ENCODE measurements at regions not wholly inside any gene's neighbourhood (a gene's known extent, or its start where the extent isn't known, plus 50 kb on each side); places are given as distances from the start of the nearest gene placed in this dataset.
A peak's percentile ranks its signal among the peaks of the same experiment; 100 is the strongest.

DNA sequence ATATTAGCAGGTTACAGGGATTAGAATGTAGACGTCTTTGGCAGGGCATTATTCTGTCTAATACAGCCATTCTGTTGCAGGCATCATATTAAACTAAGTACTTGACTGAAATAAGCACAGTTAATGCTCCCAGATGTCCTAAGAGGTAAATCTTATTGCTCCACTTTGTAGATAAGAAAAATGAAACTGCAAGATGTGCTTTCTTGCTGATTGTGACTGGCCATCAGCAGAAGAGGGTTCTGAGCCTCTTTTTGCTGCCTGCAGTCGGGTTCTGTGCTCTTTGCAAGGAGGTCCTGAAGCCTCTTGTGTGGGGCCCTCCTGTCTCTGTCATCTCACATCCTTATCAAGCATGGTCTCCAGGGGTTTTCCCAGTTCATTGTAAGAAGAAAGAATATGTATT lies 167.1 kb downstream of the KCNJ2 start:
- Histone ChIP-seq H3K4me3 (no peak overlapping the region), H4K20me1 (no peaks in the 10 kb centered on the region), H3K9me3 (peaks cover 8% of the 10 kb centered on the region), H3K4me1 (no peaks in the 10 kb centered on the region), H3K27ac (no peak overlapping the region), H3K4me2 (no peak overlapping the region), H3K27me3 (no peaks in the 10 kb centered on the region), H3K36me3 (no peaks in the 10 kb centered on the region), H3K9ac (no peak overlapping the region)
- TF ChIP-seq Cebpa-rat (IDR thresholded peaks at IDR 0.05) = no peak

DNA sequence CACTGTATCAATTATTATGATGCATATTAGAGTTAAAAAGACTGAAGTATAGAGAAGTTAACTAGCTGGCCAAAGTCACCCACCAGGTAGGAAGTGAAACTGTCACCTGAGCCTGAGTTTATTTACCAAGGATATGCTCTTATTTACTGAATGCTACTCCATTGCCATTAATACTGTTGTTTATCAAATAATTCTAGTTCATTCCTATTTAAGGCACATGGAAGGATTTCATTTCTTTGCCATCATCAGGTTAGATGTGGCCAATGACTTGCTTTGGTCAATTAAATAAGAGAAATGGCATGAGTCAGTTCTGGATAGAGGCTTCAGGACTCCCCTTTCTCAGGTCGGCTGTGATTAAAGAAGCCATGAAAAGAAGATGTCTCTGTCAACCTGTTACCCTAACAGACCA lies 169.6 kb downstream of the KCNJ2 start:
- Histone ChIP-seq H3K9ac (no peak overlapping the region), H4K20me1 (no peaks in the 10 kb centered on the region), H3K27me3 (no peaks in the 10 kb centered on the region), H3K4me2 (no peak overlapping the region), H3K4me1 (no peaks in the 10 kb centered on the region), H3K36me3 (no peaks in the 10 kb centered on the region), H3K27ac (no peak overlapping the region), H3K4me3 (no peak overlapping the region), H3K9me3 (0 out of 2 replicates have a peak, but pooled peaks cover 4% of the 10 kb centered on the region)
- TF ChIP-seq Cebpa-rat (IDR thresholded peaks at IDR 0.05) = no peak

DNA sequence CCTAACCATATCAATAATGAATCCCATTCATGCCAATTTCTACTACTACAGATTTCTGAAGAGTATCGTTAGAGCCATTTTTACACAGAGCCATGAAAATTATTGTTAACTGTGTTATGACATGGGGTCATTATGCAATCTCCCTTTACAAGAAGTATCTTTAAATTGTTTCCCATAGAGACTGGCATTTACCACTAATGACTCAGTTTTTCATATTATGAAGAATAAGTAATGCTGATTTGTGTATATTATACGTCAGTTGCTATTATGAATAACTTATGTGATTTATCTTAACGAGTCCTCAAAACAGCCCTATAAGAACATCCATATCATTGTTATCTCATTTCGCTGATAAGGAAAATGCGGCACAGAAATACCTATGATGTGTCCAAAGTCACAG lies 173.8 kb downstream of the KCNJ2 start:
- H3K4me1 ChIP-seq = no peaks in the 10 kb centered on the region
- no peaks in the 10 kb centered on the region for H4K20me1 ChIP-seq
- no peaks in the 10 kb centered on the region for H3K27me3 ChIP-seq
- no peak for TF ChIP-seq Cebpa-rat (IDR thresholded peaks at IDR 0.05)
- no peak overlapping the region for H3K4me2 ChIP-seq
- no peak overlapping the region for H3K9ac ChIP-seq
- no peak overlapping the region for H3K27ac ChIP-seq
- 0 out of 2 replicates have a peak, but pooled peaks cover 4% of the 10 kb centered on the region for H3K9me3 ChIP-seq
- no peak overlapping the region for H3K4me3 ChIP-seq
- H3K36me3 ChIP-seq = no peaks in the 10 kb centered on the region

DNA sequence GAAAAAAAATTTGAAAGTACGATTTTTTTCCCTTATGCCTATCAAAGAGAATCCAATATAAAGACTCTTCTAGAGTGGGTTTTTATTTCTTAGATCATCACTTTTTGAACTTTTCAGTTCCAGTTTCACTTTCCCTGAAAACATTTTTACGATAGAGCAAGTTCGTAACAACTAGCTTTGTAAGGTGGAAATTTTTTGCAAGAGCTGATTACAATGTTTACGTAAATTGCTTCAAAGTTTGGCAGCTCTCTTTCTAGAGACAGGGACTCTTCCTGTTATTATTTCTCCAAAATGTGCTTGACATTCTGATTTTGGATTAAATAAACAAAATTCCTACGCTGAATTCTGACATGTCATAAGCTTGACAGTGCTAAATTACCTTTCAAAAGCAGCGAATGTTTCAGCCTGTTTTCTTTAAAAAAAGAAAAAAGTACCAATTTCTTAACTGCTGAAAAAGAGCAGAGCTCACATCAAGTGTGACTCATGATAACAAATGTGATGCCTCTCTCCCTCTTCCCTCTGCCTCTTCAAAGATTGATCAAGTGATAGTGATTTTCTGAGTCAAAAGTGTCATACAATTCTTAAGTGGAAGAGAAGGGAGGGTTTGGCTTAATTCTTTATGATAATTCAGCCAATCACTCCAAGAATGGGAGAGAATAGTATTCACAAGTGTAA lies 175.2 kb downstream of the KCNJ2 start:
- no peak overlapping the region for H3K27ac ChIP-seq
- no peaks in the 10 kb centered on the region for H4K20me1 ChIP-seq
- no peaks in the 10 kb centered on the region for H3K4me1 ChIP-seq
- H3K36me3 ChIP-seq = no peaks in the 10 kb centered on the region
- 0 out of 2 replicates have a peak, but pooled peaks cover 4% of the 10 kb centered on the region for H3K9me3 ChIP-seq
- H3K27me3 ChIP-seq = no peaks in the 10 kb centered on the region
- TF ChIP-seq Cebpa-rat (IDR thresholded peaks at IDR 0.05) = no peak
- H3K4me3 ChIP-seq = no peak overlapping the region
- no peak overlapping the region for H3K9ac ChIP-seq
- H3K4me2 ChIP-seq = peak overlapping the region; percentile 23; the same call in 1 of the 2 replicates

DNA sequence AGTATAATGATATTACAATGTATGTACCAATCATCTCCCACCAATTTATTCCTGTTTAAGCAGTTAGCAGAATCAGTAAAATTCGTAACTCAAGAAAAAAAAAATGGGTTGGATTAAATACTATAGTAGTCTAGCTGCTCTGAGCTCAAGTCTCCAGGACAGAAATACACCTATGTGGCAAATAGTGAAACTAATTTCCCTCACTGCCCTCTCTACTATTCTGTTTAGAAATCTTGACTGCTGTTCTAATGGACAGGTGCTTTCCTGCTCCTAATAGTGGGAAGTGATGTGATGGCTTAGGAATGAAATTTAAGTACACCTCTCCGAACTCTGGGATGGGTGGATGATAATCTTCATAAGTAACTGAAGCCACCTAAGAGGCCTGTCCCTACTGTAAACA lies 175.7 kb downstream of the KCNJ2 start:
- Histone ChIP-seq H3K36me3 (no peaks in the 10 kb centered on the region), H3K9ac (no peak overlapping the region), H3K27ac (no peak overlapping the region), H3K27me3 (no peaks in the 10 kb centered on the region), H3K4me3 (no peak overlapping the region), H4K20me1 (no peaks in the 10 kb centered on the region), H3K4me1 (no peaks in the 10 kb centered on the region), H3K4me2 (no peak overlapping the region), H3K9me3 (0 out of 2 replicates have a peak, but pooled peaks cover 4% of the 10 kb centered on the region)
- no peak for TF ChIP-seq Cebpa-rat (IDR thresholded peaks at IDR 0.05)

DNA sequence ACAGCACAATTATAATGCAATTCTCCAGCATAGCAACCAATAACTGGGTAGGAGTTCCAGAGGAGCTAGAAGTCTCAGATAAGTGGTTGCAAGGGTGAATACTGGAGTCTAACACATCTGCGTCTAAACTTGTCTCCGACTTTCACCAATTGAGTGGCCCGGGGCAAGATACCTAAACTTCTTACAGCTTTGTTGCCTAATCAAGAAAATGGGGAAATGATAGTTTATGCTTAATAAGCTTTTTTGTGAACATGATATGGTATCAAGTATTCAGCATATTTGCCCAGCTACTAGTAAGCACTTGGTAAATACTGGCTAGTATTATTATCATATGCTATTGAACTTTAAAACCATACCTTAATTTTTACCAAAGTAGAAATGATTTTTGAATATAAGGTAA lies 183.5 kb downstream of the KCNJ2 start:
- H4K20me1 ChIP-seq = no peaks in the 10 kb centered on the region
- no peaks in the 10 kb centered on the region for H3K27me3 ChIP-seq
- H3K4me3 ChIP-seq = no peak overlapping the region

DNA sequence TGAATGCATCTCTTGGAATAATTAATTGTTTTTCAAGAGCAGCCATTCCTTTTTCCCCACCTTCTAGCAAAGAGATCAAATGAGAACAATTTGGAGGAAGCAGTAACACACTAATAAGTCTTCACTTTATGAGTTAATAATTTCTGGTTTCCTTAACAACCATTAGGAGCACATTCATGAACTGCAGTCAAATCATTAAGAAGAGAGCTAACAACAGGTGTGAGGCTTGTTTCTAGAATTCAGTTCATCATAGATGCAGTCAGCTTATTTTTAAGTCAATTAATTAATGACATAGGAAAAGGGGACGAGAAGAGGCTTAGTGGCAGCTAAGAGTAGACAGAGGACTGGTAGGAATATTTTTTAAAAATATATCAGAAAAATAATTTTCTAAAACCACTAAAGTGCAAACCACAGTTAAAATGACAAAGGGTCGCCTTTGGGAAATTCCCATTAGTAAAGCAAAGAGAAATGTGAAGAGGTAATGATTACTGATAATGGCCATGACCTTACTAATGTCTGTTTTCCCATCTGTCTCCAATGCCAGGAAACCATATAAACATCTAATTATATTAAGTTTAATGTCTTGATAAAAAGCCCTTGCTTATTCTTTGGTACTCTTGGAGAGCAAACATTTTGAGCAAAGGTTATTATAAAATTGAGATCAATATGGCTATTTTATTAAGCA lies 184.2 kb downstream of the KCNJ2 start:
- Histone ChIP-seq H3K4me2 (no peak overlapping the region), H4K20me1 (no peaks in the 10 kb centered on the region), H3K4me3 (no peak overlapping the region), H3K9ac (no peak overlapping the region), H3K27ac (no peak overlapping the region), H3K9me3 (no peaks in the 10 kb centered on the region), H3K36me3 (no peaks in the 10 kb centered on the region), H3K27me3 (no peaks in the 10 kb centered on the region), H3K4me1 (no peaks in the 10 kb centered on the region)
- TF ChIP-seq Cebpa-rat (IDR thresholded peaks at IDR 0.05) = no peak

More for the DNA sequence above, 183.5 kb downstream of the KCNJ2 start:
- no peak for TF ChIP-seq Cebpa-rat (IDR thresholded peaks at IDR 0.05)
- Histone ChIP-seq H3K4me1 (no peaks in the 10 kb centered on the region), H3K27ac (no peak overlapping the region), H3K9me3 (no peaks in the 10 kb centered on the region), H3K36me3 (no peaks in the 10 kb centered on the region), H3K9ac (no peak overlapping the region), H3K4me2 (no peak overlapping the region)

DNA sequence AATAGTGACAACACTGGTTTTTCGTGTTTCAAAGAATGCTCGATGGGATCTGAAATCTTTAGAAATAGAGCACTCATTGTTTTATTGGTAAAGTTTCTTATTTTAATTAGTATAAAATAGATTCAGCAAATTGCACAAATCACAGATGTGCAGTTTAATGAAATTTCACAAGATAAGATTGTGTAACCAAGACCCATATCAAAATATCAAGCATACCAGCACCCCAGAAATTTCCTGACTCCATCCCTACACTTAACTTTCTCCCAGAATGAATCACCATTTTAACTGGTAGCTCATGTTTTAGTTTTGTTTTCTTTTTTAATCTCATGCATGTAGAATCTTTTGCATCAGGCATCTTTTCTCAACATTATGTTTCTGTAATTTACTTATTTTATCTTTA lies 185.9 kb downstream of the KCNJ2 start:
- H3K27me3 ChIP-seq = no peaks in the 10 kb centered on the region
- no peak overlapping the region for H3K4me2 ChIP-seq
- no peaks in the 10 kb centered on the region for H3K9me3 ChIP-seq
- H4K20me1 ChIP-seq = no peaks in the 10 kb centered on the region
- no peak overlapping the region for H3K9ac ChIP-seq
- TF ChIP-seq Cebpa-rat (IDR thresholded peaks at IDR 0.05) = no peak
- no peak overlapping the region for H3K27ac ChIP-seq
- no peaks in the 10 kb centered on the region for H3K36me3 ChIP-seq
- H3K4me1 ChIP-seq = no peaks in the 10 kb centered on the region
- H3K4me3 ChIP-seq = no peak overlapping the region

DNA sequence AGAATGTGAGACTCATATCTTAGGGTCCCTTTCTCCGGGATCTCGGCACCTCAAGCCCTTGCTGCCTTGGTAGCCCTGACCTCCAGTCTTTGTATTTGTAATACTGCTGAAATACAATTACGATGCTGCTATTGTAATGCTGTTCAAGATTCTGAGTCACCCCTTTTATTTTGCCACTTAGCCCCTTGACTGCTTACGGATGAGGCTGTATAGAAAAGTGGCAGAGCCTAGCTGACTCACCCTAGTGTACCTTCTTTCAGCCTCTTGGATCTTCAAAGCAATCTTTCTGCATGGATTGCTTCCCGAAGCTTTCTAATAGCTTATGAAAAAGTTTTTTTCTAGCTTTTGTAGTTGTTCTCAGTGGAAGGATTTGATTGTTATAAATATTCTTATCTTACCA lies 187.9 kb downstream of the KCNJ2 start:
- Histone ChIP-seq H3K9me3 (no peaks in the 10 kb centered on the region), H4K20me1 (no peaks in the 10 kb centered on the region), H3K36me3 (no peaks in the 10 kb centered on the region), H3K9ac (no peak overlapping the region), H3K4me1 (no peaks in the 10 kb centered on the region), H3K27ac (no peak overlapping the region), H3K4me3 (no peak overlapping the region), H3K4me2 (no peak overlapping the region), H3K27me3 (no peaks in the 10 kb centered on the region)
- no peak for TF ChIP-seq Cebpa-rat (IDR thresholded peaks at IDR 0.05)

DNA sequence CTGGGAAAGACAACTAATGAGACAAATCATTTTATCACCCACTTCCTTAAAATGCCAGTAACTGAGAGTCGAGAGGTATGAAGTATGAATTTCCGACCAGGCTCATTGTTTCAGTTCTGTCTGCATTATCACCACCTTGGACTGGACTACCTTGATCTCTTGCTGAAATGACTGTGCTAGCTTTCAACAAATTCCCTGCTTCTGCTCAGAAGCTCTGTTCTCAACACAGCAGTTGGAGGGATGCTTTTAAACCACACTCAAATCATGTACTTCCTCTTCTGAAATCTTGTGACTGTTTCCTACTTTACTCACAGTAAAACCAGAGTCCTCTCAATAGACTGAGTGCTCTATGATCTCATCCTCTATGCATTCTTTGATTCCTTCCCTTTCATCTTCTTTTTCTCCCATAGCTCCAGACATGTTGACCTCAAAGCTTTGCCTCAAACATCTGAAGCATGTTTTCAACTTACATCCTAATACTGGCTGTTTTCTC lies 195.8 kb downstream of the KCNJ2 start:
- Histone ChIP-seq H3K27ac (no peak overlapping the region), H3K36me3 (no peaks in the 10 kb centered on the region), H3K9ac (no peak overlapping the region), H3K9me3 (no peaks in the 10 kb centered on the region), H3K27me3 (no peaks in the 10 kb centered on the region), H4K20me1 (no peaks in the 10 kb centered on the region), H3K4me2 (no peak overlapping the region), H3K4me3 (no peak overlapping the region), H3K4me1 (peaks cover 8% of the 10 kb centered on the region)
- TF ChIP-seq Cebpa-rat (IDR thresholded peaks at IDR 0.05) = no peak
